GM10266 (cell line): ENCODE measurements at regions not wholly inside any gene's neighbourhood (a gene's known extent, or its start where the extent isn't known, plus 50 kb on each side); places are given as distances from the start of the nearest gene placed in this dataset.

ENCODE experiments used
- DNase-seq: peaks from one replicate; pipeline ENCODE4 v3.0.0; 2012; ENCODE audit errors: extremely low spot score
- TF ChIP-seq, protein P1 (sequence below): IDR thresholded peaks from 2 replicates; pipeline ENCODE4 v1.5.1; 2012; ENCODE audit warnings: mild to moderate bottlenecking, low read depth; ENCODE audit not compliant: control insufficient read depth, insufficient read depth; ENCODE audit errors: missing control alignments

DNA sequence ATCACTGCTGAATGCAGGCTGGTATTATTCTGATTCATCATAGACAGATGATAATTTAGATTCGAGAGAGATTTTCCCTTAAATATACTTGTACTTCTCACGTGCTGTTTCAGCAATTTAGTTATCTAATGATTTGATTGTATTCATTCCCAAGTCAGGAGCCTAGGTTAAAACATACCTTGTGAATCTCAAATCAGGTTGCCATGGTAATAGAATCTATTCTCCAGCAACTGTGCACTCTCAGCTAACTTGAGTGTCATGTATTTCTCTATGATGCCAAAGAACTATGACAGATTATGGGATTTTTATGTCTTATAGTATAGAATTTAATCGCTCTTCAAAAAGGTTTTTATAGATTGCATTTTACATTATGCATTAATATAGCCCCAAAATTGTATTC is 315.3 kb downstream of the GABRG2 start:
- no peak for DNase-seq
- TF ChIP-seq, protein P1, sequence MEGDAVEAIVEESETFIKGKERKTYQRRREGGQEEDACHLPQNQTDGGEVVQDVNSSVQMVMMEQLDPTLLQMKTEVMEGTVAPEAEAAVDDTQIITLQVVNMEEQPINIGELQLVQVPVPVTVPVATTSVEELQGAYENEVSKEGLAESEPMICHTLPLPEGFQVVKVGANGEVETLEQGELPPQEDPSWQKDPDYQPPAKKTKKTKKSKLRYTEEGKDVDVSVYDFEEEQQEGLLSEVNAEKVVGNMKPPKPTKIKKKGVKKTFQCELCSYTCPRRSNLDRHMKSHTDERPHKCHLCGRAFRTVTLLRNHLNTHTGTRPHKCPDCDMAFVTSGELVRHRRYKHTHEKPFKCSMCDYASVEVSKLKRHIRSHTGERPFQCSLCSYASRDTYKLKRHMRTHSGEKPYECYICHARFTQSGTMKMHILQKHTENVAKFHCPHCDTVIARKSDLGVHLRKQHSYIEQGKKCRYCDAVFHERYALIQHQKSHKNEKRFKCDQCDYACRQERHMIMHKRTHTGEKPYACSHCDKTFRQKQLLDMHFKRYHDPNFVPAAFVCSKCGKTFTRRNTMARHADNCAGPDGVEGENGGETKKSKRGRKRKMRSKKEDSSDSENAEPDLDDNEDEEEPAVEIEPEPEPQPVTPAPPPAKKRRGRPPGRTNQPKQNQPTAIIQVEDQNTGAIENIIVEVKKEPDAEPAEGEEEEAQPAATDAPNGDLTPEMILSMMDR: no peak

GRCh38 chr5:162384225-162384624 is 316.7 kb downstream of the GABRG2 start:
- DNase-seq: no peak
- TF ChIP-seq, protein P1: no peak

- DNase-seq: no peak
- TF ChIP-seq, protein P1: no peak
These were observed 324.3 kb downstream of the GABRG2 start for GRCh38 chr5:162391833-162392232.

DNA sequence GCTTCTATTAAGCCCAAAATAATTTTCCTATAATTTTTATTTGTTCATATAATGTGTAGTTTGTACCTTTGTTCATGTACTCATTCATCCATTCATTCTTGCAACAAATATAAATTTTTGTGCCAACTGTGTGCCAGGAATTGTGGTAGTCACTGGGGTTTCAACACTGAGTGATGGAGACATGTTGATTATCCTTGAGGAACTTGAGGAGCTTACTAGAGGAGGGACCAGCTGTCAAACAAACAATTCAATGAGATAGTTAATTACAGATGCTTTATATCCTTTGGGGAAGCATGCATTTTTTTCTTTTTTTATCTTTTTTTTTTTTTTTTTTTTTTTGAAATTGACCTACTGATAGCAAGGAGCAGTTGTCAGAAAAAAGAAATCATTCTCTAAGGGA is 324.8 kb downstream of the GABRG2 start:
- DNase-seq: no peak
- TF ChIP-seq, protein P1: no peak

DNA sequence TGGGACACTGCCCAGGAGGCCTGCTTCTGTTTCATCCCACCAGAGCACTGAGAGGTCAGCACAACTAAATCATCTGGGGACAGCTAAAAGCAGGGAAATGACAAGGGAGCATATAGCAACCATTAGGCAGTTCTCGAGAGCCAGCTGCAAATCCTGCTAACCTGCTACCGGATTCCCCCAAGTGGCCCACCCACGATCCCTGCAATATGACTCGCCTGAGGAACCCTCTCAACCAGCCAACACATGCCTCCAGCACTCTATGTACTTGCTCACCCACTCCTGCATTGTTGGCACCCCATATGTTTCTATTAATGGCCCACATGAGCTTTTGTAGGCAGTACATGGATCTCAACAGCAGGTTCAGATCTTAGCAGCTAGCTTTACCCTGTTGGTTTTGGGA is 326.0 kb downstream of the GABRG2 start:
- TF ChIP-seq, protein P1: no peak
- DNase-seq: no peak

DNA sequence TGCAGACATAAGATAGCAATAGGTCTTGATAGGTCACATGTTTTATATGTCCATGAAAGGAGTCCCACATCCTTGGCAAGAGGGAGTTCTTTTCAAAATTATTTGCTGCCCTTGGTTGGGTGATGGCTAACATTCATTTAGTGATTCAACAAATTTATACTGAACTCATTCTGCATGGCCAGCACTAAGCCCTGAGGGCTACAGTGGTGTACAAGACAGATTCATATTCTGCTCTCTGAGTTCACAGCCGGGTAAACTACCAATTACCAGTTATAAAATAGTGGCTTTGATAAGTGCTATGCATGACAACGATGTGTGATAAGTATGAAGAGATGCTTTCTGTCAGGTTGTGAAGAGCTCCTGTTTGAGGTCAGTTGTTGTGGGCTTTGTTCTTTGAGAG is 340.0 kb downstream of the GABRG2 start:
- TF ChIP-seq, protein P1: no peak
- no peak for DNase-seq

DNA sequence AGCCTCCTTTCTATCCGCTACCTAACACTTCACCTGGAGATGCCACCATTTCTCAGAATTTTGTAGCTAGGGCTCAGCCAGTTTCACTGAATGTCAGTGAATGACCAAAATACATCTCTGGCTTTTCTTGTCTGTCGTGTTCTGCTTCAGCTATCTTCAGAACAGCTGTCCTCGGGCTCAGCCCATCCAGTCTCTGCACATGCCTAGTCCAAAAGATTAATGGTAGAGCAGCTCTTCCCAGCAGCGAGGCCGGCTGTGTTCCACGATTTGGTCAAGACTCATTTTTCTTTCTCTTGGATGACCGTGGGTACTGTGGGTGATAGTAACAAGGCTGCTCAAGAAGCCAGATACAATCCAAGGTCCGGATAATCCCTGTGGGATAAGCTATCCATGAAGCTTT is 342.8 kb downstream of the GABRG2 start:
- DNase-seq: no peak
- TF ChIP-seq, protein P1: no peak

DNA sequence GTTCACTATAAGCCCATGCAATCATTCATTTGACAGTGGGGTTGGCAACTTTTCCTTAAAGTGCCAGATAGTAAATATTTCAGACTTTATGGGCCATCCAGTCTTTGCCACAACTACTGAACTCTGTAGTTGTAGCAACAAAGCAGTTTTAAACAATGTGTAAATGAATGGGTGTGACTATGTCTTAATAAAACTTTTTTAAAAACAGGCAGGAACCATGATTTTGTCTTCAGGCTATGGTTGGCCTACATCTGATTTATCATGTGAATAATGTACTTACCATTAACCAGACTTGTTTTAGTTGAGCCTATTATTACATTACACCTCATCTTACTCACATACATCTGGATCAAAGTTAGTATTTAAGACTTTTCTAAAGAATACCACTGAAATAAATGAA is 361.6 kb downstream of the GABRG2 start:
- TF ChIP-seq, protein P1: no peak
- DNase-seq: no peak
